HEK293T (cell line): ENCODE measurements at regions not wholly inside any gene's neighbourhood (a gene's known extent, or its start where the extent isn't known, plus 50 kb on each side); places are given as distances from the start of the nearest gene placed in this dataset.

Source experiments
- ARNT ChIP-seq: fragments of 450-650 bp; IDR thresholded peaks from 2 replicates; pipeline ENCODE4 v1.6.1; 2017; ENCODE audit warnings: mild to moderate bottlenecking
- BHLHE40 ChIP-seq: fragments of 450-650 bp; IDR thresholded peaks from 2 replicates; pipeline ENCODE4 v1.6.1; 2016; ENCODE audit warnings: mild to moderate bottlenecking, moderate library complexity, borderline replicate concordance
- CTBP1 ChIP-seq: fragments of 450-650 bp; IDR thresholded peaks from 2 replicates; pipeline ENCODE4 v1.6.1; 2016; ENCODE audit warnings: borderline replicate concordance
- ELF4 ChIP-seq: fragments of 450-650 bp; IDR thresholded peaks from 2 replicates; pipeline ENCODE4 v1.6.1; 2017; ENCODE audit warnings: antibody characterized with exemption
- FOXA1 ChIP-seq: fragments of 450-650 bp; IDR thresholded peaks from 2 replicates; pipeline ENCODE4 v1.6.1; 2016; ENCODE audit warnings: mild to moderate bottlenecking
- FOXK2 ChIP-seq: fragments of 450-650 bp; IDR thresholded peaks from 2 replicates; pipeline ENCODE4 v1.6.1; 2016; ENCODE audit warnings: mild to moderate bottlenecking
- FOXM1 ChIP-seq: fragments of 450-650 bp; IDR thresholded peaks from 2 replicates; pipeline ENCODE4 v1.6.1; 2017; ENCODE audit warnings: mild to moderate bottlenecking, borderline replicate concordance
- HDGF ChIP-seq: fragments of 450-650 bp; IDR thresholded peaks from 2 replicates; pipeline ENCODE4 v1.6.1; 2017; ENCODE audit warnings: antibody characterized with exemption, borderline replicate concordance
- L3MBTL2 ChIP-seq: fragments of 450-650 bp; conservative IDR thresholded peaks from 2 replicates; pipeline ENCODE4 v1.6.1; 2016; ENCODE audit warnings: mild to moderate bottlenecking
- NFRKB ChIP-seq: fragments of 450-650 bp; IDR thresholded peaks from 2 replicates; pipeline ENCODE4 v1.6.1; 2016; ENCODE audit warnings: mild to moderate bottlenecking, moderate library complexity
- SP1 ChIP-seq: fragments of 450-650 bp; IDR thresholded peaks from 2 replicates; pipeline ENCODE4 v1.6.1; 2017
- SUZ12 ChIP-seq: fragments of 450-650 bp; IDR thresholded peaks from 2 replicates; pipeline ENCODE4 v1.6.1; 2016; ENCODE audit warnings: mild to moderate bottlenecking
- TARDBP ChIP-seq: fragments of 450-650 bp; IDR thresholded peaks from 2 replicates; pipeline ENCODE4 v1.6.1; 2016
- ZNF384 ChIP-seq: fragments of 450-650 bp; IDR thresholded peaks from 2 replicates; pipeline ENCODE4 v1.6.1; 2016

GRCh38 chr2:35591886-35592285 lies 763.7 kb upstream of the CRIM1 start:
- TF ChIP-seq SP1, result no peak
- no peak for TF ChIP-seq FOXA1
- TF ChIP-seq ELF4, result no peak
- no peak for TF ChIP-seq HDGF
- TF ChIP-seq SUZ12, result no peak
- no peak for TF ChIP-seq CTBP1
- no peak for TF ChIP-seq ZNF384
- no peak for TF ChIP-seq FOXK2
- TF ChIP-seq FOXM1, result no peak
- no peak for TF ChIP-seq ARNT
- no peak for TF ChIP-seq TARDBP
- TF ChIP-seq BHLHE40, result no peak
- no peak for TF ChIP-seq L3MBTL2
- no peak for TF ChIP-seq NFRKB
